ENCODE measurements at regions not wholly inside any gene's neighbourhood (a gene's known extent, or its start where the extent isn't known, plus 50 kb on each side); places are given as distances from the start of the nearest gene placed in this dataset.

DNA sequence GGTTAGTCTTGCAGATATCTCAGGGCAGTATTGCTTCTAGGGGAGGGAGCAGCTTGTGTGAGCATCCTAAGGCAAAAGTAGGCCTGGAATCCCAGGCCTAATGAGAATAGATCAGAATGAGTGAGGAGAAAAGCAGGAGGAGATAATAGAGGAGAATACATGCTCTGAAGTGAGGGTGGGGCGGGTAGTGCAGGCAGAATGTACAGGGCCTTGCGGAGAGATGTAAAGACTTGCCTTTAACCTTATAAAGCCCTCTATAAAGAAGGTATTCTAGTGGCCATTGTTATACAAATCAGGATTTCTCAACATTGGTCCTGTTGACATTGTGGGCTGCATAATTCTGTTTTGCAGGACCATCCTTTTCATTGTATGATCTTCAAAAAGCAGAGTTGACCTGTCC, 855.3 kb downstream of the PCDH7 start:
- TF ChIP-seq TAF1 (IDR thresholded peaks at IDR 0.05; ENCODE audit: borderline replicate concordance, low read depth, low read length) = no peak
- TF ChIP-seq POLR2AphosphoS5 (IDR thresholded peaks at IDR 0.05; ENCODE audit: low read depth, low read length) = no peak
